GM12872 (cell line): ENCODE measurements at regions not wholly inside any gene's neighbourhood (a gene's known extent, or its start where the extent isn't known, plus 50 kb on each side); places are given as distances from the start of the nearest gene placed in this dataset.

Source experiments
- TF ChIP-seq, protein P1 (sequence below): IDR thresholded peaks from 3 replicates; pipeline ENCODE4 v1.5.1; 2011; ENCODE audit warnings: low read depth, mild to moderate bottlenecking, low read length, moderate library complexity; ENCODE audit not compliant: insufficient read depth

DNA sequence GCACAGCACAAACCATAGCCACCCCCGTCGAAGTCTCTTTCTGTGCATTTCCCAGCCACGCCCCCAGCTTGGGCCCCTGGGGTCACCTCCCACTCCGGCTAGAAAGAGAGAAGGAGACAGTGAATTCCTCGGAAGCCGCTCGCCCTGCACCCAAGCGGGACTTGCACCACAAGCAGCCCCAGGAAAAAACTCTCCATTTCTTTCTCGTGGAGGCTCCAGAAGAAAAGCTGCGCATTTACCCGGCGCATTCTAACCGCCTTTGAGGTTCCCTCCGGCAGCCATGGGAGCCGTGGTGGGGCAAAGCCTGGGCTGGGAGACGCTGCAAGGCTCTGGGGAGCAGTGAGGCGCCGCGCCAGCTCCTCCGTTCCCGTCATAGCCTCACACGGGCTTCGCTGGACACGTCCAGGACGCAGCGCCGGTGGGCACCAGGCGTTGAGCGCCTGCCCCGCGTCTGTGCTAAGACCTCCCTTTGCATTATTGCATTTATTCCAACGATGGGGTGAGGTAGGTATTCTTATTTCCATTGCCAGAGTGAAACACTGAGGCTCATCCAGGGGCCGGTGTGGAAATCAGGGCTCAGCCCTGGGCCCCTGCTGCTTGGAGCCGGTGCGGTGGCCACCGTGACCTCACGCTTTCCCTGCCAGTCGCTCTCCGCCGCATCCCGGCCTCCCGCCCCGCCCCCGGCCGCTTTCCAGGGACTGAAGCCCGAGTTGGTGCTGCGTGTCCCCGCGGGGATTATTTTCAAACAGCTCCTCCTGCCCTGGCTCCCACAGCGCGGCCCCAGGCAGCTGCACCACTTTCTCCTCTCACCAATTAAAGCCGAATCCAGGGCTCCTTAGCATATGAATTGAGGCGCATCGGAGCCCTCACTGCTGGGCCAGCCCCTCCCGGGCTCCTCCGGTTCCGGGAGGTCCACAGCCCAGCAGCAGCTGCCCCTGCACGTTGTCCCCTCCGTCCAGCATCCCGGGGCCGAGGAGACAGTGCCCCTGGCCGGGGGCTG, 148.3 kb upstream of the AFDN start:
- TF ChIP-seq, protein P1, sequence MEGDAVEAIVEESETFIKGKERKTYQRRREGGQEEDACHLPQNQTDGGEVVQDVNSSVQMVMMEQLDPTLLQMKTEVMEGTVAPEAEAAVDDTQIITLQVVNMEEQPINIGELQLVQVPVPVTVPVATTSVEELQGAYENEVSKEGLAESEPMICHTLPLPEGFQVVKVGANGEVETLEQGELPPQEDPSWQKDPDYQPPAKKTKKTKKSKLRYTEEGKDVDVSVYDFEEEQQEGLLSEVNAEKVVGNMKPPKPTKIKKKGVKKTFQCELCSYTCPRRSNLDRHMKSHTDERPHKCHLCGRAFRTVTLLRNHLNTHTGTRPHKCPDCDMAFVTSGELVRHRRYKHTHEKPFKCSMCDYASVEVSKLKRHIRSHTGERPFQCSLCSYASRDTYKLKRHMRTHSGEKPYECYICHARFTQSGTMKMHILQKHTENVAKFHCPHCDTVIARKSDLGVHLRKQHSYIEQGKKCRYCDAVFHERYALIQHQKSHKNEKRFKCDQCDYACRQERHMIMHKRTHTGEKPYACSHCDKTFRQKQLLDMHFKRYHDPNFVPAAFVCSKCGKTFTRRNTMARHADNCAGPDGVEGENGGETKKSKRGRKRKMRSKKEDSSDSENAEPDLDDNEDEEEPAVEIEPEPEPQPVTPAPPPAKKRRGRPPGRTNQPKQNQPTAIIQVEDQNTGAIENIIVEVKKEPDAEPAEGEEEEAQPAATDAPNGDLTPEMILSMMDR, result no peak

DNA sequence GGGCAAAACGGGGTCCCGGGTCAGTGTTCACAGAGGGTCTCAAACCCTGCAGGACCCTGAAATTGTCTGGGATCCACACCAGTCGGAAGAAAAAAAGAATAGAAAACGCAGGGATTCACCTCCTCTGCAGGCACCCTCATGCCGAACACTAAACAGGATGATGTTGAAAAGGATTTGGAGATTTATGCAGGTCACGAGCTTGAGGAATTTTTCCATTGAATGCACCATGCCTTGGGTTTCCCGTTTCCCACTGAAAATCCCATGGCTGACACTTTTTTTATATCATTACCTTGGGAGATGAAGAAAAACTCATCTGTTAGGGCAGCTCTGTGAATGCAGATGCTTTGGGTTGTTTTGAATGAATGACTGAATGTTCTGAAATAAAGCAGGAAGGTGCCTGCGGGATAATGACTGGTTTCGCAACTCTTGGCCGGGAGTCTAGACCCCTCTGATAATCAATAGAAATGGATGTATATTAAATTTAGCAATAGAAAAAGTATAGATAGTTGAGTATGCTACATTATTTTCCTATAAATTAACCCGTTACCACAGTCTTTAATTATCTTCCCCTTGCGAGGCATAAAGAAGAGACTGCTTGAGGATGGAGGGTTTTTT, 147.5 kb upstream of the AFDN start:
- TF ChIP-seq, protein P1, result no peak

DNA sequence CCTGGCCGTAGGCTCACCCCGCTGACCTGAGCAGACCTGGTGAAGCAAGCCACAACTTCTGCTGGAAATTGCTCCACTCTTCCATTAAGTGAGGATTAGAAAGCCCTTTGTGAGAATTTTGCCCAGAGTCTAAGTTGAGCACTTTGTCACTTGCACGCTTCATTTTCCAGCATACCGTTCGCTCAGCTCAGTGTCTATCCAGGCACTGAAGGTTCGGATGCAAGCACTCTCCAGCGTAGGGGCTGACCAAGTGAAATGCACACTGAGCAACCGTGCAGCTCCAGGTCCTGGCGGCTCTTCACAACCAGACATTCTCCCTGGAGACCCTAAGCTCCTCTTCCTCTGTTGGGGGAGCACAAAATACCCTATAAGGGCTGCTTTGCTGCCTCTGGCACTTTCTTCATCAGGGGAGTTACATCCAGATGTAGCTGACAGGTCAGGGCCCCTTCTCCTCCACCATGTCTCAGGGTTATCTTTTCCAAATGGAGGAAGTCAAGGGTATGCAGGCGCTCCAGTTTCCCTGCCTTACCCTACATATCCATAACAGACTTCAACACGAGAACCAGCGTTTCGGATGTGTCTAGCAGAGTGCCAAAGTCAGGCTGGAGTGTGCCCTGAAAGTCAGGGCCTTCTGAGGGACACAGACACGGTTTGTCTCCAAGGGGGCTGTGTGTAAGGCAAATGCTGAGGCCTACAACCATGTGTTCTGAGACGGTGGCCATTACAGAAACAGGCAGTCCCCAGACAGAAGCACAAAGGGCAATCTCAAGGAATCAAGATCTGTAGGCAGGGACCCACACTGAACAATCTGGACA, 146.7 kb upstream of the AFDN start:
- TF ChIP-seq, protein P1, result no peak

DNA sequence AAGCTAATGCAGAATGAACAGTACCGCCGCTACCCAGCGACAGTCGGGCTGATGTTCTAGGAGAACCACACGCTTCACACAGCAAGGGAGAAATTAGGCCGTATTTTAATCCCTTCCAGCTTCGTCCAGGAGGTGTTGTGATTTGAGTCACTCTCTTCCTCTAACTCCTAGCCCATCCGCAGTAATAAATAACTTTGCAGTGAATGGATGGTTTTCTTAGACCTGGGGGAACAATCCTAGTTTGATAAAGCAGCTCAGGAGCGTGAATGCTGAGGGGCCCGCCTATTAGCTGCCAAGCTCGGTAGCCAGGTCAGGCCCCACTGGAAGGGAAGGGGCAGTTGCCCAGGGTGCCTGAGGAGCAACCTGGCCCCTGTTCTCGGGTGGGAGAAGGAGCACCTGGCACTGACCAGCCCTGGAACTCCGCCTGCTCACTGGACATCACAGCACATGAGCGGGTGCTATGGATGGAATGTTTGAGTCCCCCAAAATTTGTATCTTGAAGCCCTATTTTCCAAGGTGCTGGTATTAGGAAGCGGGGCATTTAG, 146.0 kb upstream of the AFDN start:
- TF ChIP-seq, protein P1, result no peak

DNA sequence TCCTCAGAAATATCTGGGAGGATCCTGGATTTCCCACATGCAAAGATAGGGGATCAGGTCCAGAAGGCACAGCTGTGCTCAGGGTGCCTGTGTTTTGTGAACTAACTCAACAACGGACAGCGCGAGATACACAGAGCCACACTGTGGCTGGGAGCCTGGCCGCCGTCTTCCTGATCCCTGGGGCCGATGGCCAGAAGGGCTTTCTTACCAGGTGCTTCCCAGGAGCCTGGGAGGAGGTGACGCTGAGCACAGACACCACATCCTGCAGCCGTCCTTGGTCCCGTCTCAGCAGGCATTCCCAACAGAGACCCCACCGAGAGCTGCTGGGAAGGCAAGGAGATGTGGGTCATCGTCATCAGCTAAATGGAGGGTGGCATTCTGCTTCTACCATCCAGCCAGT, 144.6 kb upstream of the AFDN start:
- TF ChIP-seq, protein P1, result no peak

DNA sequence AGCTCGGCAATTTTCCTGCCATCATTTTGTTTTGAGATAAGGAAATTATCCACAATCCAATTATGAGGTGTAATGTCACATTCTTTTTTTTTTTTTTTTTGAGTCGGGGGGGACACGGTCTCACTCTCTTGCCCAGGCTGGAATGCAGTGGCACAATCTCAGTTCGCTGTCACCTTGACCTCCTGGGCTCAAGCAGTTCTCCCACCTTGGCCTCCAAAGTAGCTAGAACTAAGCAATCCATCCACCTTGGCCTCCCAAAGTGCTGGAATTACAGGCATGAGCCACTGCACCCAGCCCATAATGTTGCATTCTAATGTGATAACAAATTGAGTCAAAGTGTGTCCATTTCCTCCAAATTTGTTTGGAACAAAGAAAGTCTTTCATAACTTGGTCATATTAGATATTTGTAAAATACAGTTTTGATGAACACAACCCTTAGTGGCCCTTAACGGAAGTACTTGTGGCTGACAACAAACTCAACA, 144.1 kb upstream of the AFDN start:
- TF ChIP-seq, protein P1, result no peak
